ENCODE measurements at regions not wholly inside any gene's neighbourhood (a gene's known extent, or its start where the extent isn't known, plus 50 kb on each side); places are given as distances from the start of the nearest gene placed in this dataset.

DNA sequence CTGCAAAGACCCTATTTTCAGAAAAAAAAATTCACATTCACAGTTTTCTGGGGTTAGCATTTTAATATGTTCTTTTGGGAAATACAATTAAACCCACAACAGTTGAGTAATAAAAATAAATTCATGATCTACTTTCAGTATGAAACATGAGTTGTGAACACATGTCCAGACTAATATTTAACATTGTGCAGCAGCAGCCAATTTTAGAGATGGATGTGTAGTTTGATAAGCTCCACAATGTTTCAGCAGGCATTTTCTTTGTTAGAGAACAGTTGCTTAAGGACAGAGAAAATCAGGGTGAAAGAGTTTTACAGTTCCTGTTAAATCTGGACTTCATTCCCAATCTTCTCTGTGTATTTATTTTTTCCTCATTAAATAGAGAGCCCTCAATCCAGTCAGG is 519.5 kb downstream of the PIK3C3 start:
- H3K27ac ChIP-seq (ENCODE audit: extremely low read depth, low read depth, low read length): no peak overlapping the region
- H3K9me1 ChIP-seq (ENCODE audit: control insufficient read depth, insufficient read depth, low read length): no peaks in the 10 kb centered on the region
- CTCF ChIA-PET (ENCODE audit: low intra/inter-chr PET ratio): no interaction called here
- H3K4me1 ChIP-seq (replicated peaks in 1 of 2; ENCODE audit: control insufficient read depth in 2 of 2, insufficient read depth in 2 of 2, low read length in 2 of 2): no peaks in the 10 kb centered on the region
- intact Hi-C loops (cut with micrococcal nuclease) (no loop called here), in situ Hi-C loops (cut with MboI) (no loop called here)
- no peaks in the 10 kb centered on the region for H3K9me3 ChIP-seq (replicated peaks; ENCODE audit: control insufficient read depth, insufficient read depth, low read depth, low read length)
- H2AFZ ChIP-seq (ENCODE audit: low read depth, low read length): no peak overlapping the region
- no peak overlapping the region for H3K4me3 ChIP-seq
- BruUV-seq (replicated peaks): no TSS peak
- no peak overlapping the region for H3K9ac ChIP-seq (ENCODE audit: insufficient read depth in 1 of 2, low read depth in 2 of 2, low read length in 2 of 2)
- no peaks in the 10 kb centered on the region for H4K20me1 ChIP-seq (replicated peaks; ENCODE audit: control insufficient read depth, insufficient read depth, low read length)
- no peaks in the 10 kb centered on the region for H3K36me3 ChIP-seq (ENCODE audit: control insufficient read depth, insufficient read depth, low read length)
- no peaks in the 10 kb centered on the region for H3K27me3 ChIP-seq (ENCODE audit: control insufficient read depth in 2 of 2, insufficient read depth in 2 of 2, low read length in 2 of 2)
- H3K79me2 ChIP-seq (ENCODE audit: control insufficient read depth, insufficient read depth, low read length): no peaks in the 10 kb centered on the region
- no peak overlapping the region for H3K4me2 ChIP-seq (ENCODE audit: insufficient read depth, low read length)
- TF ChIP-seq HIVEP1 (CRISPR knock-in tag; IDR thresholded peaks at IDR 0.05) (no peak), PCBP2 (IDR thresholded peaks at IDR 0.05; ENCODE audit: low read depth, low read length, poor library complexity, severe bottlenecking) (no peak), KAT8 (IDR thresholded peaks at IDR 0.05; ENCODE audit: low read depth) (no peak), ZNF445 (CRISPR knock-in tag; IDR thresholded peaks at IDR 0.05; ENCODE audit: low read depth) (no peak), LCOR (CRISPR knock-in tag; IDR thresholded peaks at IDR 0.05) (no peak), HSF4 (CRISPR knock-in tag; IDR thresholded peaks at IDR 0.05; ENCODE audit: borderline replicate concordance) (no peak), NCOA2 (IDR thresholded peaks at IDR 0.05; ENCODE audit: partially characterized antibody in 2 of 2) (no peak), DIDO1 (tag; IDR thresholded peaks at IDR 0.05; ENCODE audit: low read depth) (no peak), NFXL1 (CRISPR knock-in tag; IDR thresholded peaks at IDR 0.05) (no peak), NCOR1 (IDR thresholded peaks at IDR 0.05) (no peak), RFX1 (IDR thresholded peaks at IDR 0.05) (no peak)
- POLR2A ChIA-PET: no interaction called here
- FAIRE-seq: no peak
- no peak for DNase-seq (ENCODE audit: extremely low read depth in 1 of 4, low spot score in 3 of 4)
- ATAC-seq: no peak
